Progenitor cell of endocrine pancreas (in vitro differentiated cells): ENCODE measurements at regions not wholly inside any gene's neighbourhood (a gene's known extent, or its start where the extent isn't known, plus 50 kb on each side); places are given as distances from the start of the nearest gene placed in this dataset.

Experiments used
- DNase-seq: peaks from one replicate; pipeline ENCODE4 v3.0.0; 2021; ENCODE audit warnings: low spot score; ENCODE audit not compliant: unreplicated experiment
- H3K27ac Mint-ChIP-seq: 2 replicates; pipeline ENCODE4 v1.8.0; 2021; ENCODE audit warnings: mild to moderate bottlenecking, moderate library complexity, mixed read lengths
- H3K27me3 Mint-ChIP-seq: 2 replicates; pipeline ENCODE4 v1.8.0; 2021; ENCODE audit warnings: mixed read lengths
- H3K36me3 Mint-ChIP-seq: 2 replicates; pipeline ENCODE4 v1.8.0; 2022; ENCODE audit warnings: mixed read lengths; ENCODE audit not compliant: insufficient read depth
- H3K4me1 Mint-ChIP-seq: 2 replicates; pipeline ENCODE4 v1.8.0; 2021; ENCODE audit warnings: low read depth, mixed read lengths
- H3K4me3 Mint-ChIP-seq: 2 replicates; pipeline ENCODE4 v1.8.0; 2021; ENCODE audit warnings: low read depth, mild to moderate bottlenecking, moderate library complexity, mixed read lengths
- H3K9me3 Mint-ChIP-seq: 2 replicates; pipeline ENCODE4 v1.8.0; 2021; ENCODE audit warnings: low read depth, mixed read lengths
- CTCF ChIP-seq: fragments of 200-600 bp; sonication (generic); IDR thresholded peaks from one replicate; pipeline ENCODE4 v1.5.0; 2021; ENCODE audit warnings: antibody characterized with exemption, mild to moderate bottlenecking; ENCODE audit not compliant: unreplicated experiment

- Mint-ChIP-seq H3K27me3 (no peaks in the 10 kb centered on the region), H3K9me3 (peaks cover 24% of the 10 kb centered on the region), H3K4me3 (no peak overlapping the region), H3K4me1 (no peaks in the 10 kb centered on the region), H3K36me3 (peaks cover 4% of the 10 kb centered on the region), H3K27ac (no peak overlapping the region)
- no peak for TF ChIP-seq CTCF
- no peak for DNase-seq
These were observed 82.1 kb upstream of the MOCS2 start for GRCh38 chr5:53191548-53192165.

GRCh38 chr5:53194086-53194485, 84.5 kb upstream of the MOCS2 start:
- Mint-ChIP-seq H3K27ac (no peak overlapping the region), H3K9me3 (peaks cover 15% of the 10 kb centered on the region), H3K4me1 (no peaks in the 10 kb centered on the region), H3K27me3 (no peaks in the 10 kb centered on the region), H3K36me3 (peaks cover 3% of the 10 kb centered on the region), H3K4me3 (no peak overlapping the region)
- no peak for TF ChIP-seq CTCF
- no peak for DNase-seq

GRCh38 chr5:53199882-53200281, 90.3 kb upstream of the MOCS2 start:
- DNase-seq, result no peak
- Mint-ChIP-seq H3K27ac (no peak overlapping the region), H3K4me3 (no peak overlapping the region), H3K4me1 (no peaks in the 10 kb centered on the region), H3K36me3 (no peaks in the 10 kb centered on the region), H3K27me3 (no peaks in the 10 kb centered on the region), H3K9me3 (no peaks in the 10 kb centered on the region)
- TF ChIP-seq CTCF, result no peak

GRCh38 chr5:53200306-53200705, 90.7 kb upstream of the MOCS2 start:
- Mint-ChIP-seq H3K27ac (no peak overlapping the region), H3K4me1 (no peaks in the 10 kb centered on the region), H3K9me3 (no peaks in the 10 kb centered on the region), H3K36me3 (no peaks in the 10 kb centered on the region), H3K27me3 (no peaks in the 10 kb centered on the region), H3K4me3 (no peak overlapping the region)
- no peak for DNase-seq
- no peak for TF ChIP-seq CTCF

GRCh38 chr5:53201746-53202145, 92.2 kb upstream of the MOCS2 start:
- Mint-ChIP-seq H3K9me3 (no peaks in the 10 kb centered on the region), H3K27me3 (no peaks in the 10 kb centered on the region), H3K36me3 (no peaks in the 10 kb centered on the region), H3K27ac (no peak overlapping the region), H3K4me3 (no peak overlapping the region), H3K4me1 (no peaks in the 10 kb centered on the region)
- TF ChIP-seq CTCF, result no peak
- no peak for DNase-seq
